NCI-H1436 treated with DMSO at 0.1 percent for 48 hours (cell line): ENCODE measurements at regions not wholly inside any gene's neighbourhood (a gene's known extent, or its start where the extent isn't known, plus 50 kb on each side); places are given as distances from the start of the nearest gene placed in this dataset.
"Not testable (repeated sequence)": the region's sequence is repeated elsewhere in the genome, so short reads cannot be mapped to it uniquely, and the experiment has no call there.

ENCODE experiments used
- DNase-seq: peaks from one replicate; lab custom pipeline; 2025; lab: John Stamatoyannopoulos, UW

- DNase-seq, result not testable (repeated sequence)
Observed at GRCh38 chr21:13923175-13923574, 287.6 kb downstream of the LIPI start.

GRCh38 chr21:13921455-13921854 lies 289.3 kb downstream of the LIPI start:
- DNase-seq, result not testable (repeated sequence)

- DNase-seq, result not testable (repeated sequence)
Observed at GRCh38 chr21:13907385-13907784, 297.8 kb downstream of the POTED start.

DNA sequence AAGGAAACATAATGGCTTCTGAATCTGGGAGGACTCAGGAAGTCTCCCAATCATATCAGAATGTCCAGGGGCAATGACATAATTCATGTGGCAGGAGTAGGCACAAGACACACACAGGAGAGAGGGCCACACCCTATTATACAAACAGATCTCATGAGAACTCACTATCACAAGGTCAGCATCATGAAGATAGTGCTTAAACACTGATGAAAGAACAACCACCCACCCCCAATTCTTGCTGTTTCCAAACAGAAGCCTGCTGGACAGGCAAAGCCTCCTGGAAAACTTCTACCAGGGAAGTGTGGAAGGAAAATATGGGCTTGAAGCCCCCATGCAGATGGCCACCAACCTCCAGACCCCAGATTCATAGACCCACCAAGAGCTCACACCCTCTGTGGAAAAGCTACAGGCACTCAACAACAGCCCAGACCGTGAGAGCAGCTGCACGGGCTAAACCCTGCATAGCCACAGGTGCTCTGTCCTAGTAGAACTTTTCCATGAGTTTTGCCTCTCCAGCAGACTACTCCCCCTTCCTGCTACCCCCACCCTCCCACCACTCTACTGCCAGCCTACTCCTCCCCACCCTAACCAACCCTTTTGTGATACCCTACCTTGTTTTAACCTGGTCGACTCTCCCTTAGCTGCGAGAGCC lies 287.1 kb downstream of the POTED start:
- not testable (repeated sequence) for DNase-seq

DNA sequence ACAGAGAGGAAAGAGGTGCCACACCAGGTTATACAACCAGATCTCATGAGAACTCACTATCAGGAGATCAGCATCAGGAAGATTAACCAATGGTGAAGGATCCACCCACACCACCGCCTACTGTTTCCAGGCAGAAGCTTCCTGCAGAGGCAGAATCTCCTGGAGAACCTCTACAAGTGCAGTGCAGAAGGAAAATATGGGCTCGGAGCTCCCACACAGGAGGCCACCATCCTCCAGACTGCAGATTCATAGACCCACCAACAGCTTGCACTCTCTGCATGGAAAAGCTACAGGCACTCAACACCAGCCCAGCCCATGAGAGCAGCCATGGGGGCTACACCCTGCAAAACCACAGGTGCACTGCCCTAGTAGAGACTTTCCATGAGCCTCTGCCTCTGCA lies 284.0 kb downstream of the POTED start:
- DNase-seq, result not testable (repeated sequence)

GRCh38 chr21:13893025-13893424 lies 283.4 kb downstream of the POTED start:
- DNase-seq, result not testable (repeated sequence)

DNA sequence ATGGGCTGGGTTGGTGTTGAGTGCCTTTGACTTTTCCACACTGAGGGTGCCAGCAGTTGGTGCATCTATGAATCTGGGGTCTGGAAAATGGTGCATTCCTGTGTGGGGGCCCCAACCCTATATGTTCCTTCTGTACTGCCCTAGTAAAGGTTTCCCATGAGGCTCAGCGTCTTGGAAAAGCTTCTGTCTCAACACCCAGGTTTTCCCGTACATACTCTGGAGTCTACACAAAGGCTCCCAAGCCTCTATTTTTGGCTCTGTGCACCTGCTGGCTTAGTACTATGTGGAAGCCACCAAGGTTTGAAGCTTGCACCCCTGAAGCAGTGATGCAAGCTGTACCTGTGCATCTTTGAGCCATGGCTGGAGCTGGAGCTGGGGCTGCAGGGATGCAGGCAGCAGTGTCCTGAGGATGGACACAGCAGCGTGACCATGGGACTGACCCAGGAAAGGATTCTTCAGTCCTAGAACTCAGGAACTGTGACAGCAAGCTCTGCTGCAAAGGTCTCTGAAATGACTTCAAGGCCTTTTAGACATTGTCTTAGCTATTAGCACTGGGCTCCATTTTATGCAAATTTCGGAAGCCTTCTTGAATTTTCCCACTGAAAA lies 282.7 kb downstream of the POTED start:
- DNase-seq, result not testable (repeated sequence)

GRCh38 chr21:13889176-13889575 lies 279.6 kb downstream of the POTED start:
- DNase-seq, result not testable (repeated sequence)

DNA sequence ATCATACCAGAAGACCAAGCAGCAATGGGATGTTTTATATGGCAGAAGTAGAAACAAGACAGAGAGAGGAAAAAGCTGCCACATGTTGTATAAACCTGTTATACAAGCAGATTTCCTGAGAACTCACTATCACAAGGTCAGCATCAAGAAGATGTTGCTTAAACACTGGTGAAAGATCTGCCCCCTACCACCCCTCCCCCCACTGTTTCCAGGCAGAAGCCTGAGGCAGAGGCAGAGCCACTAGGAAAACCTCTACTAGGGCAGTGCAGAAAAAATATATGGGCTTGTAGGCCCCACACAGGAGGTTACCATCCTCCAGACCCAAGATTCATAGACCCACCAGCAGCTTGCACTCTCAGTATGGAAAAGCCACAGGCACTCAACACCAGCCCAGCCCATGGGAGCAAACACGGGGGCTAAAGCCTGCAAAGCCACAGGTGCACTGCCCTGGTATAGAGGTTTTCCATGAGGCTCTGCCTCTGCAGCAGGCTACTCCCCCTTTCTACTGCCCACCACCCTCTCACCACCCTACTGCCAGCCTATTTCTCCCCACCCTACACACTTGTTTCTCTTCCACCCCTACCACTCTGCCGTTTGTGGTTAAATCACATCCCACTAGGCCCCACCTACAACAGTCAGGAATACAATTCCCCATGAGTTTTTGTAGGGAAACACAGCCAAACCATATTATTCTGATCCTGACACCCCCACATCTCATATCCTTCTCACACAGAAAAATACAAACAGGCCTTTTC lies 274.2 kb downstream of the POTED start:
- DNase-seq, result not testable (repeated sequence)

DNA sequence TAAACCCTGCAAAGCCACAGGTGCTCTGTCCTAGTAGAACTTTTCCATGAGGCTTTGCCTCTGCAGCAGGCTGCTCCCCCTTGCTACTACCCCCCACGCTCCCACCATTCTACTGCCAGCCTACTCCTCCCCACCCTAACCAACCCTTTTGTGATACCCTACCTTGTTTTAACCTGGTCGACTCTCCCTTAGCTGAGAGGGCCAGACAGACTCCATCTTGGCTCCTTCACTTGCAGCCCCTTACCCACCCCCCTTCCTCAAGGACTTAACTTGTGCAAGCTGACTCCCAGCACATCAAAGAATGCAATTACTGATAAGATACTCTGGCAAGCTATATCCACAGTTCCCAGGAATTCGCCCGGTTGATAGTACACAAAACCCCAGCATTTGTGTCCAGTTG lies 267.9 kb downstream of the POTED start:
- not testable (repeated sequence) for DNase-seq

DNA sequence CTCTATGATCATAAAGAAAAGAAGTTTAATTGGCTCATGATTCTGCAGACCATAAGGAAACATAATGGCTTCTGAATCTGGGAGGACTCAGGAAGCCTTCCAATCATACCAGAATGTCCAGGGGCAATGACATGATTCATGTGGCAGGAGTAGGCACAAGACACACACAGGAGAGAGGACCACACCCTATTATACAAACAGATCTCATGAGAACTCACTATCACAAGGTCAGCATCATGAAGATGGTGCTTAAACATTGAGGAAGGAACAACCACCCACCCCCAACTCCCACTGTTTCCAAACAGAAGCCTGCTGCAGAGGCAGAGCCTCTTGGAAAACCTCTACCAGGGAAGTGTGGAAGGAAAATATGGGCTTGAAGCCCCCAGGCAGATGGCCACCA lies 267.4 kb downstream of the POTED start:
- not testable (repeated sequence) for DNase-seq

DNA sequence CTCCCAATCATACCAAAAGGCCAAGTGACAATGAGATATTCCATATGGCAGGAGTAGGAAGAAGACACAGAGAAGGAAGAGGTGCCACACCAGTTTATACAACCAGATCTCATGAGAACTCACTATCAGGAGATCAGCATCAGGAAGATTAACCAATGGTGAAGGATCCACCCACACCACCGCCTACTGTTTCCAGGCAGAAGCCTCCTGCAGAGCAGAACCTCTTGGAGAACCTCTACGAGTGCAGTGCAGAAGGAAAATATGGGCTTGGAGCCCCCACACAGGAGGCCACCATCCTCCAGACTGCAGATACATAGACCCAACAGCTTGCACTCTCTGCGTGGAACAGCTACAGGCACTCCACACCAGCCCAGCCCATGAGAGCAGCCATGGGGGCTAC lies 264.4 kb downstream of the POTED start:
- not testable (repeated sequence) for DNase-seq

DNA sequence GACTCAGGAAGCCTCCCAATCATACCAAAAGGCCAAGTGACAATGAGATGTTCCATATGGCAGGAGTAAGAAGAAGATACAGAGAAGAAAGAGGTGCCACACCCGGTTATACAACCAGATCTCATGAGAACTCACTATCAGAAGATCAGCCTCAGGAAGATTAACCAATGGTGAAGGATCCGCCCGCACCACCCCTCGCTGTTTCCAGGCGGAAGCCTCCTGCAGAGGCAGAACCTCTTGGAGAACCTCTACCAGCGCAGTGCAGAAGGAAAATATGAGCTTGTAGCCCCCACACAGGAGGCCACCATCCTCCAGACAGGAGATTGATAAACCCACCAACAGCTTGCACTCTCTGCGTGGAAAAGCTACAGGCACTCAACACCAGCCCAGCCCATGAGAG lies 245.1 kb downstream of the POTED start:
- DNase-seq, result no peak

GRCh38 chr21:13850808-13851207 lies 241.2 kb downstream of the POTED start:
- DNase-seq, result not testable (repeated sequence)

GRCh38 chr21:13849489-13849888 lies 239.9 kb downstream of the POTED start:
- DNase-seq, result not testable (repeated sequence)

GRCh38 chr21:13846718-13847117 lies 237.1 kb downstream of the POTED start:
- not testable (repeated sequence) for DNase-seq

- not testable (repeated sequence) for DNase-seq
Observed at GRCh38 chr21:13844574-13844973, 235.0 kb downstream of the POTED start.

DNA sequence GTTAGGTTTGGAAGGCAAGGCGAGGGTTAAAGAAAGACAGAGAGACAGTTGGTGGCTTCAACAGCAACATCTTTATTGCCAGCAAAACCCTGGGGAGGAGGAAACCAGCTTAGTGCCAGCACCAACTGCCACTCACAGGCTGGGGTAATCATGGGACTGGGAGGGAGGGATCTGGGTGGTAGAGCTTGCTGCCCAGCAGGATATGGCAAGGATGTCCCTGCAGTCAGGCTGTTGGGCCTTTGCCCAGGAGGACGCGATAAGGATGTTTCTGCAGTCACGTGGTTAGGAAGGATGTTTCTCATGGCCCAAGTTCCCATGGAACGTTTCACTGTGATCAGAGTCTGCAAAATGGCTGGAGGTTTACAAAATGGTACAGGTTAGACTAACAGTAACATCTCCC lies 233.5 kb downstream of the POTED start:
- DNase-seq, result not testable (repeated sequence)

GRCh38 chr21:13827666-13828065 lies 218.1 kb downstream of the POTED start:
- DNase-seq, result not testable (repeated sequence)

DNA sequence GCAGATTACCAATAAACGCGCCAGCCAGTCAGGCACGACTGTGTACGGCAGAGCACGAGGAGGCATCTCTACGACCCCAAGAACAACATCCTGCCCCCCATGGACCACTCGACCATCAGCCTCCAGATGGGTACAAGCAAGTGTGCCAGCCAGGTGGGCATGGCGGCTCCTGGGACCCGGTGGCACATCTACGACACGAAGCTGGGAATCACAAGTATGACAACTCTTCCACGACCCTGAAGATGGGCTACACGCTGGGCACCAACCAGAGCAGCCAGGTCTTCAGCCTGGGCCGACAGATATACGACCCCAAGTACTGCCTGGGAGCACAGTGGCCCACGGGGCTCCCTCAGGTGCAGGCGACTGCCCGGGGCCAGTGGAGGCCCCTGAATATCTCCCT lies 217.6 kb downstream of the POTED start:
- DNase-seq, result no peak

- DNase-seq, result not testable (repeated sequence)
Observed at GRCh38 chr21:13826511-13826910, 216.9 kb downstream of the POTED start.

DNA sequence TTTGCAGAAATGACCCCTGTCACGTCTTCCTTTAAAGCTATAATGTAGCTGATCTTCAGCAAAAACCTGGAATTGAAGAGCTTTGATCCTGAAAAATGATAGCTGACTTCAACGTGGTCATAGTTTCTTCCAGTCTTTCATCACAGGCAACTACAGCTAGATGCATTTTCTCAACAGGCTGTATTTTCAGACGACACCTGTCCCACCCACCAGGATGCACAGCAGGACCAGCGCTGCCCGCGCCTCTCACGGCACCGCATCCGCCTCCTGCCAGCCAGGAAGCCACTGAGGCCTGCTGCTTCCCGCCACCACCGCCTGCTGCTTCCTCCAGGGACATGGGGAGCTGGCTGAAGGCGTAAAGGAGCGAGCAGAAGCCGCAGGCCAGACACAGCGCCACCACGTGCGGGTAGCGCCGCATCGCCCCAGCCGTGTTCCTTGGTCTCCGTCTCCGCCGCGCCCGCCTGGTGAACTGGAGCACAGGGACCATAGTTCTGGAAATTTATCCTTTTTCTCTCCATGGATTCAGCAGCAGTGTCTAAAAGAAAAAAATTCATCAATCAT lies 215.7 kb downstream of the POTED start:
- not testable (repeated sequence) for DNase-seq

GRCh38 chr21:13820286-13820685 lies 210.7 kb downstream of the POTED start:
- not testable (repeated sequence) for DNase-seq
